A673 (cell line): ENCODE measurements at regions not wholly inside any gene's neighbourhood (a gene's known extent, or its start where the extent isn't known, plus 50 kb on each side); places are given as distances from the start of the nearest gene placed in this dataset.

Source experiments
- EZH2 ChIP-seq: fragments of 200-600 bp; sonication (generic); IDR thresholded peaks from 2 replicates; pipeline ENCODE4 v1.6.1; 2017; ENCODE audit warnings: borderline replicate concordance, low read depth, mild to moderate bottlenecking, mixed read lengths, antibody characterized with exemption, low read length; ENCODE audit not compliant: poor library complexity, severe bottlenecking
- TF ChIP-seq, protein P1 (sequence below): fragments of 300-800, 200-600 bp; sonication (generic); conservative IDR thresholded peaks from 2 replicates; pipeline ENCODE4 v1.5.1; 2017; ENCODE audit warnings: low read depth, mild to moderate bottlenecking, antibody characterized with exemption, low read length, moderate library complexity, mixed read lengths

GRCh38 chrX:131359611-131360010 lies 70.5 kb upstream of the IGSF1 start:
- TF ChIP-seq, protein P1, sequence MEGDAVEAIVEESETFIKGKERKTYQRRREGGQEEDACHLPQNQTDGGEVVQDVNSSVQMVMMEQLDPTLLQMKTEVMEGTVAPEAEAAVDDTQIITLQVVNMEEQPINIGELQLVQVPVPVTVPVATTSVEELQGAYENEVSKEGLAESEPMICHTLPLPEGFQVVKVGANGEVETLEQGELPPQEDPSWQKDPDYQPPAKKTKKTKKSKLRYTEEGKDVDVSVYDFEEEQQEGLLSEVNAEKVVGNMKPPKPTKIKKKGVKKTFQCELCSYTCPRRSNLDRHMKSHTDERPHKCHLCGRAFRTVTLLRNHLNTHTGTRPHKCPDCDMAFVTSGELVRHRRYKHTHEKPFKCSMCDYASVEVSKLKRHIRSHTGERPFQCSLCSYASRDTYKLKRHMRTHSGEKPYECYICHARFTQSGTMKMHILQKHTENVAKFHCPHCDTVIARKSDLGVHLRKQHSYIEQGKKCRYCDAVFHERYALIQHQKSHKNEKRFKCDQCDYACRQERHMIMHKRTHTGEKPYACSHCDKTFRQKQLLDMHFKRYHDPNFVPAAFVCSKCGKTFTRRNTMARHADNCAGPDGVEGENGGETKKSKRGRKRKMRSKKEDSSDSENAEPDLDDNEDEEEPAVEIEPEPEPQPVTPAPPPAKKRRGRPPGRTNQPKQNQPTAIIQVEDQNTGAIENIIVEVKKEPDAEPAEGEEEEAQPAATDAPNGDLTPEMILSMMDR = no peak
- TF ChIP-seq EZH2 = no peak
